ENCODE measurements at regions not wholly inside any gene's neighbourhood (a gene's known extent, or its start where the extent isn't known, plus 50 kb on each side); places are given as distances from the start of the nearest gene placed in this dataset.

GRCh38 chr10:130567436-130567835, 431.2 kb downstream of the GLRX3 start:
- no peak for DNase-seq
- Mint-ChIP-seq H3K27ac (no peak overlapping the region), H3K4me3 (no peak overlapping the region), H3K36me3 (no peaks in the 10 kb centered on the region), H3K4me1 (no peaks in the 10 kb centered on the region), H3K27me3 (no peaks in the 10 kb centered on the region), H3K9me3 (no peaks in the 10 kb centered on the region)

- H3K4me3 Mint-ChIP-seq: no peak overlapping the region
- H3K4me1 Mint-ChIP-seq: no peaks in the 10 kb centered on the region
- no peak overlapping the region for H3K27ac Mint-ChIP-seq
- no peak for DNase-seq
- H3K36me3 Mint-ChIP-seq: no peaks in the 10 kb centered on the region
- H3K27me3 Mint-ChIP-seq: no peaks in the 10 kb centered on the region
- H3K9me3 Mint-ChIP-seq: no peaks in the 10 kb centered on the region
Observed at GRCh38 chr10:130568246-130568645, 432.1 kb downstream of the GLRX3 start.

GRCh38 chr10:130570074-130570473, 433.9 kb downstream of the GLRX3 start:
- Mint-ChIP-seq H3K27ac (no peak overlapping the region), H3K27me3 (no peaks in the 10 kb centered on the region), H3K36me3 (no peaks in the 10 kb centered on the region), H3K4me3 (no peak overlapping the region), H3K4me1 (no peaks in the 10 kb centered on the region), H3K9me3 (no peaks in the 10 kb centered on the region)
- no peak for DNase-seq

- Mint-ChIP-seq H3K27me3 (peaks cover 3% of the 10 kb centered on the region), H3K27ac (no peak overlapping the region), H3K36me3 (no peaks in the 10 kb centered on the region), H3K4me3 (no peak overlapping the region), H3K4me1 (no peaks in the 10 kb centered on the region), H3K9me3 (no peaks in the 10 kb centered on the region)
- no peak for DNase-seq
Observed at GRCh38 chr10:130571674-130572073, 435.5 kb downstream of the GLRX3 start.

GRCh38 chr10:130573446-130573845, 437.3 kb downstream of the GLRX3 start:
- H3K27me3 Mint-ChIP-seq: peaks cover 6% of the 10 kb centered on the region
- H3K36me3 Mint-ChIP-seq: no peaks in the 10 kb centered on the region
- no peaks in the 10 kb centered on the region for H3K9me3 Mint-ChIP-seq

GRCh38 chr10:130575756-130576285, 439.6 kb downstream of the GLRX3 start:
- H3K36me3 Mint-ChIP-seq: no peaks in the 10 kb centered on the region
- H3K27ac Mint-ChIP-seq: no peak overlapping the region
- H3K4me3 Mint-ChIP-seq: no peak overlapping the region
- no peaks in the 10 kb centered on the region for H3K9me3 Mint-ChIP-seq
- peaks cover 13% of the 10 kb centered on the region for H3K27me3 Mint-ChIP-seq
- H3K4me1 Mint-ChIP-seq: no peaks in the 10 kb centered on the region
- DNase-seq: no peak

More at GRCh38 chr10:130573446-130573845, 437.3 kb downstream of the GLRX3 start:
- no peak overlapping the region for H3K27ac Mint-ChIP-seq
- no peak overlapping the region for H3K4me3 Mint-ChIP-seq
- no peaks in the 10 kb centered on the region for H3K4me1 Mint-ChIP-seq
- DNase-seq: no peak

- H3K36me3 Mint-ChIP-seq: no peaks in the 10 kb centered on the region
Observed at GRCh38 chr10:130576427-130576826, 440.2 kb downstream of the GLRX3 start.

GRCh38 chr10:130577039-130577438, 440.8 kb downstream of the GLRX3 start:
- Mint-ChIP-seq H3K9me3 (no peaks in the 10 kb centered on the region), H3K4me1 (no peaks in the 10 kb centered on the region), H3K4me3 (no peak overlapping the region), H3K27ac (no peak overlapping the region), H3K36me3 (no peaks in the 10 kb centered on the region), H3K27me3 (peaks cover 13% of the 10 kb centered on the region)
- no peak for DNase-seq

More at GRCh38 chr10:130576427-130576826, 440.2 kb downstream of the GLRX3 start:
- H3K9me3 Mint-ChIP-seq: no peaks in the 10 kb centered on the region
- H3K27me3 Mint-ChIP-seq: peaks cover 13% of the 10 kb centered on the region
- H3K27ac Mint-ChIP-seq: no peak overlapping the region
- H3K4me3 Mint-ChIP-seq: no peak overlapping the region
- no peak for DNase-seq
- H3K4me1 Mint-ChIP-seq: no peaks in the 10 kb centered on the region

GRCh38 chr10:130578532-130579289, 442.5 kb downstream of the GLRX3 start:
- Mint-ChIP-seq H3K27ac (no peak overlapping the region), H3K4me1 (no peaks in the 10 kb centered on the region), H3K9me3 (no peaks in the 10 kb centered on the region), H3K36me3 (no peaks in the 10 kb centered on the region), H3K27me3 (peaks cover 13% of the 10 kb centered on the region), H3K4me3 (no peak overlapping the region)
- no peak for DNase-seq

- H3K27ac Mint-ChIP-seq: no peak overlapping the region
- no peaks in the 10 kb centered on the region for H3K9me3 Mint-ChIP-seq
- H3K36me3 Mint-ChIP-seq: no peaks in the 10 kb centered on the region
- H3K4me3 Mint-ChIP-seq: no peak overlapping the region
- H3K4me1 Mint-ChIP-seq: no peaks in the 10 kb centered on the region
- DNase-seq: no peak
- H3K27me3 Mint-ChIP-seq: peaks cover 13% of the 10 kb centered on the region
Observed at GRCh38 chr10:130579913-130580312, 443.7 kb downstream of the GLRX3 start.

- Mint-ChIP-seq H3K27me3 (peaks cover 10% of the 10 kb centered on the region), H3K9me3 (no peaks in the 10 kb centered on the region), H3K36me3 (no peaks in the 10 kb centered on the region), H3K4me1 (no peaks in the 10 kb centered on the region), H3K27ac (no peak overlapping the region), H3K4me3 (no peak overlapping the region)
- DNase-seq: no peak
Observed at GRCh38 chr10:130580975-130581374, 444.8 kb downstream of the GLRX3 start.

- peaks cover 12% of the 10 kb centered on the region for H3K27me3 Mint-ChIP-seq
- no peak overlapping the region for H3K4me3 Mint-ChIP-seq
- H3K4me1 Mint-ChIP-seq: no peaks in the 10 kb centered on the region
- no peaks in the 10 kb centered on the region for H3K36me3 Mint-ChIP-seq
- no peak overlapping the region for H3K27ac Mint-ChIP-seq
- no peaks in the 10 kb centered on the region for H3K9me3 Mint-ChIP-seq
- no peak for DNase-seq
Observed at GRCh38 chr10:130587718-130588117, 451.5 kb downstream of the GLRX3 start.

- H3K27ac Mint-ChIP-seq: no peak overlapping the region
- peaks cover 14% of the 10 kb centered on the region for H3K27me3 Mint-ChIP-seq
- no peak for DNase-seq
- H3K9me3 Mint-ChIP-seq: peaks cover 3% of the 10 kb centered on the region
- H3K36me3 Mint-ChIP-seq: no peaks in the 10 kb centered on the region
- H3K4me3 Mint-ChIP-seq: no peak overlapping the region
- H3K4me1 Mint-ChIP-seq: no peaks in the 10 kb centered on the region
Observed at GRCh38 chr10:130606001-130606405, 469.8 kb downstream of the GLRX3 start.

- H3K4me1 Mint-ChIP-seq: no peaks in the 10 kb centered on the region
- no peaks in the 10 kb centered on the region for H3K36me3 Mint-ChIP-seq
- H3K4me3 Mint-ChIP-seq: no peak overlapping the region
- H3K27ac Mint-ChIP-seq: no peak overlapping the region
- H3K9me3 Mint-ChIP-seq: peaks cover 3% of the 10 kb centered on the region
- no peak for DNase-seq
- peaks cover 14% of the 10 kb centered on the region for H3K27me3 Mint-ChIP-seq
Observed at GRCh38 chr10:130607366-130607765, 471.2 kb downstream of the GLRX3 start.

GRCh38 chr10:130611239-130611638, 475.0 kb downstream of the GLRX3 start:
- H3K27ac Mint-ChIP-seq: no peak overlapping the region
- no peak for DNase-seq
- H3K4me1 Mint-ChIP-seq: no peaks in the 10 kb centered on the region
- H3K9me3 Mint-ChIP-seq: peaks cover 9% of the 10 kb centered on the region
- no peaks in the 10 kb centered on the region for H3K36me3 Mint-ChIP-seq
- peaks cover 5% of the 10 kb centered on the region for H3K27me3 Mint-ChIP-seq
- no peak overlapping the region for H3K4me3 Mint-ChIP-seq

- DNase-seq: no peak
- peaks cover 5% of the 10 kb centered on the region for H3K27me3 Mint-ChIP-seq
- H3K36me3 Mint-ChIP-seq: no peaks in the 10 kb centered on the region
- H3K27ac Mint-ChIP-seq: no peak overlapping the region
- peaks cover 9% of the 10 kb centered on the region for H3K9me3 Mint-ChIP-seq
- no peaks in the 10 kb centered on the region for H3K4me1 Mint-ChIP-seq
- H3K4me3 Mint-ChIP-seq: no peak overlapping the region
Observed at GRCh38 chr10:130615457-130615856, 479.3 kb downstream of the GLRX3 start.

Measured in activated naive CD8-positive, alpha-beta T cell treated with anti-CD3 and anti-CD28 coated beads for 36 hours (primary cell).